ENCODE measurements at regions not wholly inside any gene's neighbourhood (a gene's known extent, or its start where the extent isn't known, plus 50 kb on each side); places are given as distances from the start of the nearest gene placed in this dataset.

- TF ChIP-seq CTCF (optimal IDR thresholded peaks at IDR 0.05 in 1 of 3, IDR thresholded peaks at IDR 0.05 in 1 of 3, conservative IDR thresholded peaks at IDR 0.05 in 1 of 3; ENCODE audit: extremely low read depth in 1 of 3, insufficient read depth in 2 of 3, low read length in 3 of 3) (no peak), EZH2 (IDR thresholded peaks at IDR 0.05; ENCODE audit: low read length) (no peak)
These were observed 151.9 kb downstream of the DMRTA2 start for GRCh38 chr1:50271337-50271736.

All from keratinocyte (primary cell).